MM.1S (cell line): ENCODE measurements at regions not wholly inside any gene's neighbourhood (a gene's known extent, or its start where the extent isn't known, plus 50 kb on each side); places are given as distances from the start of the nearest gene placed in this dataset.

ENCODE experiments used
- EZH2phosphoT487 ChIP-seq: fragments of 300-600 bp; sonication (generic); IDR thresholded peaks from 2 replicates; pipeline ENCODE4 v1.6.1; 2018; ENCODE audit warnings: antibody characterized with exemption, low read length
- TF ChIP-seq, protein P1 (sequence below): fragments of 300-600 bp; sonication (generic); IDR thresholded peaks from 2 replicates; pipeline ENCODE4 v1.5.1; 2016; ENCODE audit warnings: antibody characterized with exemption, low read length, mixed read lengths

DNA sequence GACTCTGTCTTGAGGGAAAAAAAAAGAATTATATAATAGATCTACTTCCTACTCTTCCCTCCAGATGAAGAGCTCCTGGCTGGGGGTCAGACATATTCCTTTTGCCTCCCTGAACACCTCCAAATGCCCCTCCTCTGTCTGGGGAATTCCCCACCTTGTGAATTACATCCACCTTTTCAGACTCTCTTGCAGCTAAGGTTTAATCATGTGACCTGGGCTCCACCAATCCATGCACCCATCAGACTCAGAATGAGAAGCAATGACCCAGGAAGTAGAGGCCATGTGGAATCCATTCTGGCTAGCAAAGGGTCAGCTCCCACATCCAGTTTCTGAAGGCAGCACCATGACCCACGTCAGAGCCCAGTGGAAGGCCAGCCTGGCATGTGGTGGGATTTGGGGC, 93.6 kb upstream of the CUX1 start:
- TF ChIP-seq, protein P1, sequence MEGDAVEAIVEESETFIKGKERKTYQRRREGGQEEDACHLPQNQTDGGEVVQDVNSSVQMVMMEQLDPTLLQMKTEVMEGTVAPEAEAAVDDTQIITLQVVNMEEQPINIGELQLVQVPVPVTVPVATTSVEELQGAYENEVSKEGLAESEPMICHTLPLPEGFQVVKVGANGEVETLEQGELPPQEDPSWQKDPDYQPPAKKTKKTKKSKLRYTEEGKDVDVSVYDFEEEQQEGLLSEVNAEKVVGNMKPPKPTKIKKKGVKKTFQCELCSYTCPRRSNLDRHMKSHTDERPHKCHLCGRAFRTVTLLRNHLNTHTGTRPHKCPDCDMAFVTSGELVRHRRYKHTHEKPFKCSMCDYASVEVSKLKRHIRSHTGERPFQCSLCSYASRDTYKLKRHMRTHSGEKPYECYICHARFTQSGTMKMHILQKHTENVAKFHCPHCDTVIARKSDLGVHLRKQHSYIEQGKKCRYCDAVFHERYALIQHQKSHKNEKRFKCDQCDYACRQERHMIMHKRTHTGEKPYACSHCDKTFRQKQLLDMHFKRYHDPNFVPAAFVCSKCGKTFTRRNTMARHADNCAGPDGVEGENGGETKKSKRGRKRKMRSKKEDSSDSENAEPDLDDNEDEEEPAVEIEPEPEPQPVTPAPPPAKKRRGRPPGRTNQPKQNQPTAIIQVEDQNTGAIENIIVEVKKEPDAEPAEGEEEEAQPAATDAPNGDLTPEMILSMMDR, result no peak
- no peak for TF ChIP-seq EZH2phosphoT487
